Islet precursor cell (in vitro differentiated cells): ENCODE measurements at regions not wholly inside any gene's neighbourhood (a gene's known extent, or its start where the extent isn't known, plus 50 kb on each side); places are given as distances from the start of the nearest gene placed in this dataset.

Source experiments
- DNase-seq: peaks from one replicate; pipeline ENCODE4 v3.0.0-alpha.2; 2018

- DNase-seq = no peak
These were observed 138.5 kb downstream of the WSCD1 start for GRCh38 chr17:6208608-6209180.

GRCh38 chr17:6205525-6205924 is 135.3 kb downstream of the WSCD1 start:
- no peak for DNase-seq

DNA sequence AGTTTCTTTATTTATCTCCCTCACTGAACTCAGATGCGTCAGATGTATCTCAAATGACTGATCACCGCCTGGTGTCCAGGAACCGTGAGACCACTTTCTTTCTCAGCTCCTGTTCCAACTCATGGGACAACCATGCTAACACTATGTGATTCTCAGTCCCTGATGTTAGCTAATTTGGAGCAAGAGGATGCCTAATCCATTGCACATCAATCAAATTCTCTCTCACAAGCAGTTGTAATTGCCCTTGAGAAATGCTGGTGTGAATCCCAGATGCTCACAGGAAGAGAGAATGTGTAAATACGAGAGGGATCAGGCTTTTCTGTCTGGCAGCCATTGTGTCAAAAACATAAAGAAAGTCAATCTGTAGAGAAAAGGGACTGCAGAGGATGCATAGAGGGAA is 134.9 kb downstream of the WSCD1 start:
- DNase-seq = no peak

DNA sequence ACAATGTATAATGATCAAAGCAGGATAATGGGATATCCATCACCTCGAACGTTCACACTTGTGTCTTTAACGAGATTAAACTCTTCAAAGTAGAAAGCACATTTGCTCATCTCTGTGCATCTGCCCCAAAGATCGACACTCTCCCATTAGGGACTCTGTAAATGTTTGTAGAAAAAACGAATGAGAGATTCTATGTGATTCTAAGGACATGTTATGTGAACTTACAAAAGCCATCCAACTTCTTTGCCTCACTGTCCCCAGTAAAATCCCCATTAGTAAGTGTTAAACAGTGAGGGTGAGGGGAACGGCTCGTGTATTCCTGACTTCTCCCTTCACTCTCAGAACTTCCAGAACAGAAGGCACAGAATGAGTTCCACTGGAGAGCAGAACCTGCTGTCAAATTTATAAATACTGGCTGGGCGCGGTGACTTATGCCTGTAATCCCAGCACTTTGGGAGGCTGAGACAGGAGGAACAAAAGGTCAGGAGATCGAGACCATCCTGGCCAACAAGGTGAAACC is 134.1 kb downstream of the WSCD1 start:
- DNase-seq = no peak

DNA sequence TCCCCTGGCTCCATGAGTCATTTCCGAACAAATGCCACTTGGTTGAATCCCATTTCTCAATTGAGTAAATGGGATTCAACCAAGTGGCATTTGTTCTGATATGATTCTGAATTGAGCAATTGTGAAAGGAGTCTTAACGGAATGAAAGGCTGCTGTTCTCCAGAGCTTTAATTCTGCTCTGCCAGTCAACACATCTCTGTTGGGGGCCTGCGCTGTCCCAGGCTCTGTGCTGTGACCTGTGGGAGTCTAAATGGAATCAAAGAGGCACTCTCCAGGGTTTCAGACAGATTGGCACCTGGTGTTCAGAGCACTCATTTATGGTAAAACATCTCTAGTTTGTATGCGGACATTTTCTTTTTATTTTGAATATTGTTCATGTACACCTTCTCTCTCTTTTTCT is 126.2 kb downstream of the WSCD1 start:
- no peak for DNase-seq

GRCh38 chr17:6195123-6195522 is 124.9 kb downstream of the WSCD1 start:
- DNase-seq = peak; percentile 43

DNA sequence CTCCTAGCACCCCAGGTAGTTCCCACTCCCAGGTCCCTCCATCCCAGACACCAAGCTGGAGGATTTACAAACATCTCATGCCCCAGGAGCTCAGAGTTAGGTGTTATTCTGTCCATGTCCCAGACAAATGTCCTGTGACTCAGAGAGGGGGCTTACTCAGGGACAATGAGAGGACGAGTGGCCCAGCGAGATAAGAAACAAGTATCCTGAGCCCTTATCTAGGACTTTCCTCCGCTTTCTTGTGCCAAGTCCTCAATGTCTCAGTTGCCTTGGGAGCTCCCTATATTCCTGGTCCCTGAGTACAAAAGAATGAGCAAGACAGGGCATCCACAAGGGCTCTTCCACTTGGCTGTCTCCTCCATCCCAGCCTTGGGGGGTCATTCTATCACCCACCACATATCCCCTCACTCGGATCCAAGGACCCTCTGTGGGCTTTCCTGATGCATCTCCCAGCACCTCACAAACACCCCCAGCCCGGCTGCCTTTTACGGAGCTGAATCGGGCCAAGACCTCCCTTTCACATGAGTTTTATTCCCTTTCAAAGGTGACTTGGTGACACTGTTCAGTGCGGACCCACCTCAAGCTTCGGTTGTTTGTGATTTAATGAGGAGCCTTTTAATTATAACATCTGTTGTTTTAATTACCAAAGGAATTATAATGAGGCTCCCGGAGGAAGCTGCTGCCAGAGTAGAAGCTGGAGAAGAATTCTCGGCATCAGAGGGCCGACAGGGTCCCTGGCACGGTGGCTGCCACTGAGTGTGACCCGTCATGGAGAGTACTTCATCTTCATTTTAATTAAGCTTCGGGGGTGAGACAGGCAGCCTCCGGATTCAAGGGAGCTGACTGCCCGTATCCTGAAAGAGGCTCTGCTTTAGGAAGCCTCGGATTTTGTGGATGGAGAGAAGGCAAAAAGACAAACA is 121.5 kb downstream of the WSCD1 start:
- peak; percentile 52 for DNase-seq

DNA sequence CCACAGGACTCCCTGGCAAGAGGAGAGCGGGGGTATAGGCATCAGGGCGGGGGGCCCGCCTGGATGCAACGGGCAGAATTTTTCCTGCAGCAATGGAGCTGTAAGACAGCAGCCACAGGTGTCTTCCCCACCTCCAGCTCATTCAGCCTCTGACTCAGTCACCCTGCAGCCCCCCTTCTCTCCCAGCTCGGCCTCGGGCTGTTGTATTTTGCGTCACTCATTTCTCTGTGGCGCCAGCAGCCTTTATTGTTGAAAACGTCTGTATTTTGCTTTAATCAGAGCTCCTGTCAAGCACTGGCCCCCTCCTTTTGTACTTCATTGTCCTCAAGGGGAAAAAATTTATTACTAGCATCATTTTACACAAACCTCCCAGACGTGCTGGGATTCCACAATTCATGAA is 117.7 kb downstream of the WSCD1 start:
- peak; percentile 83 for DNase-seq

- DNase-seq = peak; percentile 64
These were observed 116.8 kb downstream of the WSCD1 start for GRCh38 chr17:6186998-6187397.

- peak; percentile 17 for DNase-seq
These were observed 114.3 kb downstream of the WSCD1 start for GRCh38 chr17:6184508-6184907.

DNA sequence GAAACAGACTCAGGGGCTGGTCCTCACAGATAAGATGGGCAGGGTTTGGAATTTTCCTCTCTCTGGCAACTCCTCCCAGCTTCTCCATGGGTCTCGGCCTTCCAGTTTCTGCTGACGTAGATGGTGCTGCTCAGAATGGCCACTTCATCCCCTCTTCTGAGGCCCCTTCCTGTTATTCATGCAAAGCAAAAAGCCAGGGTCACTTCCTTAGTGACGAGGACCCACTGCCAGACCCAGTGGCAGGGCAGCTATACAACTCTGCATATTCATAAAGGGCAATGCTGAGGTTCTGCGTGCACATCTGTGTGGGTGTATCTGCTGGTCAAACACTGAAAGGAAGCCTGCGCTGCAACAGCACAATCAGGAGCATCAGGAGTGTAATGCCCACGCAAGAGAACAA is 108.8 kb downstream of the WSCD1 start:
- no peak for DNase-seq

- peak; percentile 45 for DNase-seq
These were observed 107.9 kb downstream of the WSCD1 start for GRCh38 chr17:6177941-6178694.
